SK-N-SH treated with all-trans-retinoic acid at 6 μM for 48 hours (cell line): ENCODE measurements at regions not wholly inside any gene's neighbourhood (a gene's known extent, or its start where the extent isn't known, plus 50 kb on each side); places are given as distances from the start of the nearest gene placed in this dataset.

Experiments used
- ESRRG ChIP-seq: fragments of 250-450 bp; sonication (Bioruptor Pico); IDR thresholded peaks from 2 replicates; pipeline ENCODE4 v1.6.1; 2021; ENCODE audit warnings: mild to moderate bottlenecking
- ZFP3 ChIP-seq: fragments of 250-450 bp; sonication (Bioruptor Pico); IDR thresholded peaks from 2 replicates; pipeline ENCODE4 v1.5.0; 2020; ENCODE audit warnings: mild to moderate bottlenecking, moderate library complexity
- TF ChIP-seq, protein P1 (sequence below): fragments of 250-450 bp; sonication (Bioruptor Pico); IDR thresholded peaks from 2 replicates; pipeline ENCODE4 v1.8.0; 2020; ENCODE audit warnings: mild to moderate bottlenecking, moderate library complexity, borderline replicate concordance
- TF ChIP-seq, protein P2 (sequence below): fragments of 250-450 bp; sonication (Bioruptor Pico); IDR thresholded peaks from 2 replicates; pipeline ENCODE4 v1.5.1; 2020; ENCODE audit warnings: low read depth, mild to moderate bottlenecking, moderate library complexity
- TF ChIP-seq, protein P3 (sequence below): fragments of 250-450 bp; sonication (Bioruptor Pico); IDR thresholded peaks from 2 replicates; pipeline ENCODE4 v1.5.0; 2020; ENCODE audit warnings: mild to moderate bottlenecking, moderate library complexity

DNA sequence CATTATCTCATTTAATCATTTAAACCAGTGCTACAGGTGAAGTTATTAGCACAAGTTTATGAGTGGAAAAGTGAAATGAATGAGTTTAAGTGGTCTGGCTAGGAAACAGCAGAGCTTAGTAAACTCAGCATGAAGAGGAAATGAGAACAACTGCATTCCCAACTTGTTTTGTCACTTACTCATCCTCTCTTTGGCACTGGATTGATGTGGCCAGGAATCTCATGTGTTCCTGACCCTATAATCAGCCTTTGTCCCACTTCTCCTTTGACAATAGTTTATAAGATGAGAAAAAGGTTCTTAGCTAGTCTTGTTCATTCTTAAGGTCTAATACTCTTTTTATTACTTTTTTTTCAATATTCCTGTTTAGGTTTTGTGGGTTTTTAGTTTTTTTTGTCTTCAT lies 559.2 kb upstream of the TLE4 start:
- TF ChIP-seq, protein P1, sequence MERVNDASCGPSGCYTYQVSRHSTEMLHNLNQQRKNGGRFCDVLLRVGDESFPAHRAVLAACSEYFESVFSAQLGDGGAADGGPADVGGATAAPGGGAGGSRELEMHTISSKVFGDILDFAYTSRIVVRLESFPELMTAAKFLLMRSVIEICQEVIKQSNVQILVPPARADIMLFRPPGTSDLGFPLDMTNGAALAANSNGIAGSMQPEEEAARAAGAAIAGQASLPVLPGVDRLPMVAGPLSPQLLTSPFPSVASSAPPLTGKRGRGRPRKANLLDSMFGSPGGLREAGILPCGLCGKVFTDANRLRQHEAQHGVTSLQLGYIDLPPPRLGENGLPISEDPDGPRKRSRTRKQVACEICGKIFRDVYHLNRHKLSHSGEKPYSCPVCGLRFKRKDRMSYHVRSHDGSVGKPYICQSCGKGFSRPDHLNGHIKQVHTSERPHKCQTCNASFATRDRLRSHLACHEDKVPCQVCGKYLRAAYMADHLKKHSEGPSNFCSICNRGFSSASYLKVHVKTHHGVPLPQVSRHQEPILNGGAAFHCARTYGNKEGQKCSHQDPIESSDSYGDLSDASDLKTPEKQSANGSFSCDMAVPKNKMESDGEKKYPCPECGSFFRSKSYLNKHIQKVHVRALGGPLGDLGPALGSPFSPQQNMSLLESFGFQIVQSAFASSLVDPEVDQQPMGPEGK (CRISPR knock-in tag) = no peak
- TF ChIP-seq ESRRG (CRISPR knock-in tag) = no peak
- TF ChIP-seq, protein P2, sequence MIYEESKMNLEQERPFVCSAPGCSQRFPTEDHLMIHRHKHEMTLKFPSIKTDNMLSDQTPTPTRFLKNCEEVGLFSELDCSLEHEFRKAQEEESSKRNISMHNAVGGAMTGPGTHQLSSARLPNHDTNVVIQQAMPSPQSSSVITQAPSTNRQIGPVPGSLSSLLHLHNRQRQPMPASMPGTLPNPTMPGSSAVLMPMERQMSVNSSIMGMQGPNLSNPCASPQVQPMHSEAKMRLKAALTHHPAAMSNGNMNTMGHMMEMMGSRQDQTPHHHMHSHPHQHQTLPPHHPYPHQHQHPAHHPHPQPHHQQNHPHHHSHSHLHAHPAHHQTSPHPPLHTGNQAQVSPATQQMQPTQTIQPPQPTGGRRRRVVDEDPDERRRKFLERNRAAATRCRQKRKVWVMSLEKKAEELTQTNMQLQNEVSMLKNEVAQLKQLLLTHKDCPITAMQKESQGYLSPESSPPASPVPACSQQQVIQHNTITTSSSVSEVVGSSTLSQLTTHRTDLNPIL (CRISPR knock-in tag) = no peak
- no peak for TF ChIP-seq ZFP3 (CRISPR knock-in tag)
- TF ChIP-seq, protein P3, sequence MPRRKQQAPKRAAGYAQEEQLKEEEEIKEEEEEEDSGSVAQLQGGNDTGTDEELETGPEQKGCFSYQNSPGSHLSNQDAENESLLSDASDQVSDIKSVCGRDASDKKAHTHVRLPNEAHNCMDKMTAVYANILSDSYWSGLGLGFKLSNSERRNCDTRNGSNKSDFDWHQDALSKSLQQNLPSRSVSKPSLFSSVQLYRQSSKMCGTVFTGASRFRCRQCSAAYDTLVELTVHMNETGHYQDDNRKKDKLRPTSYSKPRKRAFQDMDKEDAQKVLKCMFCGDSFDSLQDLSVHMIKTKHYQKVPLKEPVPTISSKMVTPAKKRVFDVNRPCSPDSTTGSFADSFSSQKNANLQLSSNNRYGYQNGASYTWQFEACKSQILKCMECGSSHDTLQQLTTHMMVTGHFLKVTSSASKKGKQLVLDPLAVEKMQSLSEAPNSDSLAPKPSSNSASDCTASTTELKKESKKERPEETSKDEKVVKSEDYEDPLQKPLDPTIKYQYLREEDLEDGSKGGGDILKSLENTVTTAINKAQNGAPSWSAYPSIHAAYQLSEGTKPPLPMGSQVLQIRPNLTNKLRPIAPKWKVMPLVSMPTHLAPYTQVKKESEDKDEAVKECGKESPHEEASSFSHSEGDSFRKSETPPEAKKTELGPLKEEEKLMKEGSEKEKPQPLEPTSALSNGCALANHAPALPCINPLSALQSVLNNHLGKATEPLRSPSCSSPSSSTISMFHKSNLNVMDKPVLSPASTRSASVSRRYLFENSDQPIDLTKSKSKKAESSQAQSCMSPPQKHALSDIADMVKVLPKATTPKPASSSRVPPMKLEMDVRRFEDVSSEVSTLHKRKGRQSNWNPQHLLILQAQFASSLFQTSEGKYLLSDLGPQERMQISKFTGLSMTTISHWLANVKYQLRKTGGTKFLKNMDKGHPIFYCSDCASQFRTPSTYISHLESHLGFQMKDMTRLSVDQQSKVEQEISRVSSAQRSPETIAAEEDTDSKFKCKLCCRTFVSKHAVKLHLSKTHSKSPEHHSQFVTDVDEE (CRISPR knock-in tag) = no peak
